LNCaP clone FGC (cell line): ENCODE measurements at regions not wholly inside any gene's neighbourhood (a gene's known extent, or its start where the extent isn't known, plus 50 kb on each side); places are given as distances from the start of the nearest gene placed in this dataset.
"Not testable (repeated sequence)": the region's sequence is repeated elsewhere in the genome, so short reads cannot be mapped to it uniquely, and the experiment has no call there.

ENCODE experiments used
- DNase-seq: peaks from one replicate; pipeline ENCODE4 v3.0.0-alpha.2; 2011; ENCODE audit warnings: low read depth
- H3K4me3 ChIP-seq: 2 replicates; pipeline ENCODE4 v1.5.1; 2011; ENCODE audit warnings: mild to moderate bottlenecking, low read depth, low read length, control low read depth
- TF ChIP-seq, protein P1 (sequence below): IDR thresholded peaks from 2 replicates; pipeline ENCODE4 v1.5.1; 2012; ENCODE audit warnings: mild to moderate bottlenecking; ENCODE audit not compliant: control insufficient read depth, insufficient read depth; ENCODE audit errors: extremely low read depth

DNA sequence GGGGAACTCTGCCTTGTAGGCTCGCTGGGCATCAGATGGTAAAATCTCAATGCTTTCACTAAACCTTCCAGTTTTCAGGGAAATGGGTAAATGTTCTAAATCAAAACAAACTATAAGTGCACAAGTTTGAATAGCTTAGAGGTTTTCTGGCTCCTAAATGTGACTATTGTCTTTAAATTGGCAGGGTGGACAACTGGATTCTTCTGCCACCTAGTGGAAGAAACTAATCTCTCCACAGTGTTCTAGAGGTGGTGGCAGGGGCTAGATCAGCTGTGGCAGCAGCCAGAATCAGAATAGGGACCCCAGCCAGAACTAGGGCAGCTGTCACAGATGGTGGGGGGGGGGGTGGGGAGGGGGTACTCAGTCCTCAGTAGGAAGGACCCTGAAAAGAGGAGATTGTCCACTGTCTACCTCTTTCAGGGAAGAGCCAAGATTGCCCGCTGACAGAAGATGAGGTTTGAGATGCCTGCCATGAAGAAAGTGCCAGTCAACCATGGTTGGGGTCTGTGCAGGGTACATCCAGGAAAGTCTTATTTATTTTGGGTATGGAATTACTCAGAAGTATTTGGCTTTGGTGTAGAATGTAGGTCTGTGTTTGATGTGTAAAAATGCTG, 201.4 kb downstream of the CCNG2 start:
- peak; percentile 3 for DNase-seq
- TF ChIP-seq, protein P1, sequence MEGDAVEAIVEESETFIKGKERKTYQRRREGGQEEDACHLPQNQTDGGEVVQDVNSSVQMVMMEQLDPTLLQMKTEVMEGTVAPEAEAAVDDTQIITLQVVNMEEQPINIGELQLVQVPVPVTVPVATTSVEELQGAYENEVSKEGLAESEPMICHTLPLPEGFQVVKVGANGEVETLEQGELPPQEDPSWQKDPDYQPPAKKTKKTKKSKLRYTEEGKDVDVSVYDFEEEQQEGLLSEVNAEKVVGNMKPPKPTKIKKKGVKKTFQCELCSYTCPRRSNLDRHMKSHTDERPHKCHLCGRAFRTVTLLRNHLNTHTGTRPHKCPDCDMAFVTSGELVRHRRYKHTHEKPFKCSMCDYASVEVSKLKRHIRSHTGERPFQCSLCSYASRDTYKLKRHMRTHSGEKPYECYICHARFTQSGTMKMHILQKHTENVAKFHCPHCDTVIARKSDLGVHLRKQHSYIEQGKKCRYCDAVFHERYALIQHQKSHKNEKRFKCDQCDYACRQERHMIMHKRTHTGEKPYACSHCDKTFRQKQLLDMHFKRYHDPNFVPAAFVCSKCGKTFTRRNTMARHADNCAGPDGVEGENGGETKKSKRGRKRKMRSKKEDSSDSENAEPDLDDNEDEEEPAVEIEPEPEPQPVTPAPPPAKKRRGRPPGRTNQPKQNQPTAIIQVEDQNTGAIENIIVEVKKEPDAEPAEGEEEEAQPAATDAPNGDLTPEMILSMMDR, result peak; percentile 79
- no peak overlapping the region for H3K4me3 ChIP-seq

DNA sequence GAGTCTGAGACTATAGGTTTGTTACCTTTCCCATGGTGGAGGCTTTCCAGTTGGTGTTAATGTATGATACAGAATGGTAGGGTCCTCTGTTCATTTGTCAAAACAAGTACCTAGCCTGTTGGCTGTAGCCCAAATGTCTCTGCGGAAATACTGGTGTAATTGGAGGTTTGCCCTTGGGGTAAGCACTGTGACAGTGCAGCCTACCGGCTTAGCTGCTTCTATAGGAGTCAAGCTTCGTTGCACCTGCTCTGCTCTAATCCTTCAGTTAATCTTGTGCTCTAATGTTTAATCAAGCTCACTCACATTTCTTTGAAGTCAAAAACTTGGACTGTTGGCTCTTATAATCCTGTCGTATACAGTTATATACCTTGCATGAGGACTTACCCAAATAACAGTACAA, 203.4 kb downstream of the CCNG2 start:
- TF ChIP-seq, protein P1, result no peak
- H3K4me3 ChIP-seq, result no peak overlapping the region
- peak; percentile 41 for DNase-seq

DNA sequence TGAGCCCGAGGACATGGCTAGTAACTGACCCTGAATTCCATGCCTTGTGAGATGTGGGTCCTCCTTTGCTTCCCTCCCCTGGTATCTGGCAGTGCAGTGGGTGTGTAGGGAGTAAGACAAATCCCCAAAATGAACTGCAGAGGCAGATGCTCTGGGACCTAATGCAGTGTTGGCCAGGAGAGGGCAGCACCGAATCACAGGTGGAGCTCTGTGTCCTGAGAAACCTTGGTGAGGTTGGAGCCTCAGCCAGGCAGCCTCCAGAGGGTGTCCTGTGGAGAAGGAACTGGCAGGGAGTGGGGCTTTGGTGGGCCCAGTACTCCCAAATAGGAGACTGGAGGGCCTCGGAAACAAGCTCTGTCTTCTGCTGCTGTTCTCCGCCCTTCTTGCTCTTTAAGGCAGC, 209.9 kb downstream of the CCNG2 start:
- H3K4me3 ChIP-seq, DNase-seq: not testable (repeated sequence)

DNA sequence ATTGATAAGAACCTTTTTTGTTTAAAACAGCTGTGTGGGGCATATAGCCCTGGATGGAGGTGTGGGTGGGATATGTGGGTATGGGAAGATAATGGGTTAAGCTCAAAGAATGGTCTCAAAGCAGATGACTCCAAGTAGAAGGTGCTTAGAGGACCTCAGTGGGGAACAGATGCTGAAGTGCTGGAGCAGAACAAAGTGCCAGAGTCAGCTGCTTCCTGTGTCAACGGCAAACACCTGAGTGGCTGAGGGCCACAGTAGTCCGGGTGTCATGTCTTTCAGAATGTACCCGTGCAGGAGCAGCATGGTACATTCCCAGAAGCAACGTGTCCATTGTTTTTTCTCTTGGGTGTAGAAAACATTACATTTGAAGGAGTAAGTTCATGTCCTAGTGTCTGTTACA, 210.6 kb downstream of the CCNG2 start:
- TF ChIP-seq, protein P1, result no peak
- DNase-seq, result no peak
- no peak overlapping the region for H3K4me3 ChIP-seq

DNA sequence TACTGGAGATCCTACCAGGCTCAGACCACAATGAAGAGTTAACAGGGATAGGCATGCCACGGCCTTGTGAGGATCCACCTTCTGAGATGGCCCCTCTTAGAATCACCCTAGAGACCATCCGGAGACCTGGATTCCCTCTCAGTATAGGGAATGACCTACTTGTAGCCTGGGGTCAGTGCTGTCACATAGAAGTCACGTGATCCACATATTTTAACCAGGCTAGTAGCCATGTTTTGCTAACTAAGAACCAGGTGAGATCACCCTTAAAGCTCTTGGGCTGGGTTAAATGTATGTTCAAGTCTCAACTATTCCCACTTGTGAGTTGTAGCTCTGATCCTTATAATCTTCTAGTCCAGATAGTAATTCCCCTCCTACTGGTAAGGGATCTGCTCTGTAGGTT, 215.4 kb downstream of the CCNG2 start:
- TF ChIP-seq, protein P1, result no peak
- no peak overlapping the region for H3K4me3 ChIP-seq
- DNase-seq, result no peak

DNA sequence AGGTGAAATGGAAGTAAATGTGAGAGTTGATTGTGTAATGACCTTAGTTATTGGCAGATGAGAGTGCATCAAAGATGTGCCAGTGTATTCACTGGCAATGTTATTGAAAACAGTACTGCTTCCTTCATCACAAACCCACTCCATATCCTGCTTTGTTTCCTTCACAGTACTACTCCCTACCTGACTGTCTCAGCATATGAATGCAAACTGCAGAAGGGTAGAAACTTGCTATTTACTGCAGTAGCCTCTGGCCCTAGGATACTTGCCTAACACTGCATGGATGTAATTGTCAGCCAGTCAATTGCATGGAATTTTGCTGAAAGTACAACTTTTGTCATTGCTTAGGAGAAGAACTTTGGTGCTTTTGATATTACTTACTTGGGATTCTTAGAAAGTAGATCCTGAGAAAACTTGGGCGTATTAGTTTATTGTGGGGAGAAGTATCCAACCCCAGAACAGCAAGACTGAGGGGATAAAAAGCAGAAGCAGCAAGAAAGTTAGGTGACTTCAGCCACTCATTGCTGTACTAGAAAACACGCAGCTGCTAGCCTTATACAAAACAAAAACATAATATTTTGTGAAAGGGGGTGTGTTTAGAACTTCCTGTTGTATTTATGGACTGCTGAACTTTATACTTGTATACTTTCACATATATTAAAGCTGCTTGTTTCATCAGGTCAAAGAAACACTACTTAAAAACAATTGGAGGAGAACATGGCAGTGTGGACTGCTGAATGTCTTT, 219.0 kb downstream of the CCNG2 start:
- TF ChIP-seq, protein P1, result no peak
- no peak overlapping the region for H3K4me3 ChIP-seq
- DNase-seq, result no peak

DNA sequence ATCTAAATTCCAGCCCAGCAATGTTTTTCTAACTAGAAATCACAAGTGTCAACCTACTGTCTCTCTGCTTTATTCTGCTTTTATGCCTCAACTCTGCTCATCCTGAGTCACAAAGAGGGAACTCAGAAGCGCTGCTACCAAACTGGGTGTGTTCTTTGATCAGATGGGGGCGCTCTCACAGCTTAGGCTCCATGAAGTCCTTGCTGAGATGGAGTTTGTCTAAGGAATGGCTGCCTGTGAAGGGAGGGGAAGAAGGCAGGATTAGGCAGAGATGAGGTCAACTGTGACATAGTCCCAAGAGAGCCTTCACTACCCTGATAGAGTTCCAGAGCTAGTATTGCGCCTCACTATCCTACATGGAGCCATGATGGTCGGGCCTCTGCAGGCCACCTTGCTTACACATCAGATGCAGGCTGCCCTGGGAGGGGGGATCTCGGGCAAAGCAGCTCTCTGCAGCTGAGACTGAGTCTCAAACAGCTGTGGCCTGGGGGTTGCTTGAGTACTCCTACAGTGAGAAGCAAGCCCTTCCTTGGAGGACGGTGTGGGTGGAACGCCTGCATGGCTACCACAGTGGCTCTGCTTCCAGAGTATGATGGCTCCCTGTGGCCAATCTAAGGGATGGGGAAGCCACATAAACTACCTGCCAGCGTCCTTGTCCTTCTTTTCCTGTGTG, 219.9 kb downstream of the CCNG2 start:
- TF ChIP-seq, protein P1, result no peak
- no peak for DNase-seq
- H3K4me3 ChIP-seq, result no peak overlapping the region
